Transverse colon (tissue), 4 donors: ENCODE measurements at regions not wholly inside any gene's neighbourhood (a gene's known extent, or its start where the extent isn't known, plus 50 kb on each side); places are given as distances from the start of the nearest gene placed in this dataset.

Experiments used
- DNase-seq: peaks from one replicate; pipeline ENCODE4 v3.0.0-alpha.2; 2019
- H3K27ac ChIP-seq, 4 donors: fragments of 200-600 bp; sonication (generic); 2 replicates each; pipeline ENCODE4 v1.5.1; 2016 to 2018; ENCODE audit warnings: inconsistent platforms in 4 of 4
- H3K27me3 ChIP-seq: fragments of 200-600 bp; sonication (generic); 2 replicates; pipeline ENCODE4 v1.5.1; 2017; ENCODE audit warnings: inconsistent platforms
- H3K36me3 ChIP-seq, 4 donors: fragments of 200-600 bp; sonication (generic); 2 replicates each; pipeline ENCODE4 v1.5.1; 2017 to 2019; ENCODE audit warnings: inconsistent platforms in 4 of 4
- H3K4me1 ChIP-seq, 4 donors: fragments of 200-600 bp; sonication (generic); 2 replicates each; pipeline ENCODE4 v1.5.1; 2017 to 2020; ENCODE audit warnings: inconsistent platforms in 4 of 4
- H3K4me3 ChIP-seq, 4 donors: fragments of 200-600 bp; sonication (generic); 1 replicate in 1 of 4; 2 replicates in 3 of 4; pipeline versions ENCODE4 v1.5.1 to v1.6.1; 2017 to 2019; ENCODE audit warnings: inconsistent platforms in 4 of 4
- H3K9me3 ChIP-seq, 2 donors: fragments of 200-600 bp; sonication (generic); 2 replicates each; pipeline ENCODE4 v1.5.1; 2017 to 2019; ENCODE audit warnings: inconsistent platforms in 2 of 2
- EP300 ChIP-seq: sonication (generic); formaldehyde crosslinking; IDR thresholded peaks from one replicate; pipeline ENCODE4 v1.6.1; 2017; ENCODE audit warnings: antibody characterized with exemption, low read depth
- POLR2A ChIP-seq: fragments of 450-650 bp; IDR thresholded peaks from one replicate; pipeline ENCODE4 v1.6.1; 2016; ENCODE audit warnings: antibody characterized with exemption, mild to moderate bottlenecking, moderate library complexity
- POLR2AphosphoS5 ChIP-seq, 3 donors: sonication (generic); formaldehyde crosslinking; IDR thresholded peaks; one replicate each; pipeline ENCODE4 v1.6.1; 2016; ENCODE audit warnings: antibody characterized with exemption in 3 of 3
- WGBS, 2 donors: methylation state at CpG; one replicate each; pipeline ENCODE4 v1.1.5; 2018; ENCODE audit warnings: low coverage in 1 of 2; 5-methylcytosine and 5-hydroxymethylcytosine counted together
- in situ Hi-C, 4 donors: fragments of 200-750 bp; cut with MboI; loops; one replicate each; pipeline versions ENCODE4 v1.15.0 to v1.15.1; 2017; ENCODE audit warnings: low sequenced_read_pairs in 3 of 4, low pct_ligation_motif_present in 1 of 4, low pct_unique_long_range_greater_than_20kb in 1 of 4
- intact Hi-C: fragments of 100-400 bp; cut with DNase I; formaldehyde crosslinking; loops from one replicate; pipeline ENCODE4 v1.15.1; 2023; ENCODE audit warnings: low total_unique reads
- TF ChIP-seq, protein P1 (sequence below), 5 experiments: fragments of 200-600 bp in 3 of 5; fragments of 450-650 bp in 2 of 5; sonication (generic) in 3 of 5; IDR thresholded peaks; 1 replicate in 2 of 5; 2 replicates in 3 of 5; pipeline ENCODE4 v1.5.1; 2016 to 2017; ENCODE audit warnings: antibody characterized with exemption in 5 of 5, inconsistent platforms in 3 of 5, mild to moderate bottlenecking in 2 of 5, moderate library complexity in 1 of 5

DNA sequence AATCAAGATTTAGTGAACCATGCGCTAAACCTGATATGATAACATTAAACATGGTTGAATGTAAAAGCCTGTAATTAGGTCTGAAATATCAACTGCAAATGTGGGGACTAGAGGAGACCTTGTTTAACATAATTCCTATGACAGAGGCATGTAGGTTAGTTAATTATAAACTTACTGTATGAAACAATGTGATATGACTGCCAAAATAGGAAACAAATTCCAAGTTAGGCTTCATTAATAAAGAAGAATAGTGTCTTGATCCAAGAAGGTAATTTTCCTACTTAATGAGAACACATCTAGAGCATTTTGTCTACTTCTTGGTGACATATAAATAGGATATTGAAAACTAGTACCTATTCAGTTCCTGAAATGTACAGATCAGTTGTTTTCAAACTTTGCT, 136.2 kb upstream of the TARS1 start:
- 98 to 100% methylated on average over 1 of the region's 1 CpG for WGBS, 2 donors
- Histone ChIP-seq H3K9me3 (no peaks in the 10 kb centered on the region), H3K4me3 (no peak overlapping the region), H3K27ac (peak overlapping the region in 2 of 4 donors; percentile 60 to 79), H3K27me3 (no peaks in the 10 kb centered on the region), H3K4me1 (peaks cover 13 to 57% (median 29%) of the 10 kb centered on the region in 4 donors), H3K36me3 (no peaks in the 10 kb centered on the region)
- TF ChIP-seq EP300 (no peak), POLR2AphosphoS5 (IDR thresholded peaks at IDR 0.05) (no peak), POLR2A (no peak)
- TF ChIP-seq, protein P1, sequence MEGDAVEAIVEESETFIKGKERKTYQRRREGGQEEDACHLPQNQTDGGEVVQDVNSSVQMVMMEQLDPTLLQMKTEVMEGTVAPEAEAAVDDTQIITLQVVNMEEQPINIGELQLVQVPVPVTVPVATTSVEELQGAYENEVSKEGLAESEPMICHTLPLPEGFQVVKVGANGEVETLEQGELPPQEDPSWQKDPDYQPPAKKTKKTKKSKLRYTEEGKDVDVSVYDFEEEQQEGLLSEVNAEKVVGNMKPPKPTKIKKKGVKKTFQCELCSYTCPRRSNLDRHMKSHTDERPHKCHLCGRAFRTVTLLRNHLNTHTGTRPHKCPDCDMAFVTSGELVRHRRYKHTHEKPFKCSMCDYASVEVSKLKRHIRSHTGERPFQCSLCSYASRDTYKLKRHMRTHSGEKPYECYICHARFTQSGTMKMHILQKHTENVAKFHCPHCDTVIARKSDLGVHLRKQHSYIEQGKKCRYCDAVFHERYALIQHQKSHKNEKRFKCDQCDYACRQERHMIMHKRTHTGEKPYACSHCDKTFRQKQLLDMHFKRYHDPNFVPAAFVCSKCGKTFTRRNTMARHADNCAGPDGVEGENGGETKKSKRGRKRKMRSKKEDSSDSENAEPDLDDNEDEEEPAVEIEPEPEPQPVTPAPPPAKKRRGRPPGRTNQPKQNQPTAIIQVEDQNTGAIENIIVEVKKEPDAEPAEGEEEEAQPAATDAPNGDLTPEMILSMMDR (IDR thresholded peaks at IDR 0.05): no peak
- DNase-seq: no peak
- intact Hi-C loops (loop anchor here (10.0 kb wide), 1 partner anchor 120 kb away; no protein-coding TSS in a partner anchor), in situ Hi-C loops (no loop called here)

DNA sequence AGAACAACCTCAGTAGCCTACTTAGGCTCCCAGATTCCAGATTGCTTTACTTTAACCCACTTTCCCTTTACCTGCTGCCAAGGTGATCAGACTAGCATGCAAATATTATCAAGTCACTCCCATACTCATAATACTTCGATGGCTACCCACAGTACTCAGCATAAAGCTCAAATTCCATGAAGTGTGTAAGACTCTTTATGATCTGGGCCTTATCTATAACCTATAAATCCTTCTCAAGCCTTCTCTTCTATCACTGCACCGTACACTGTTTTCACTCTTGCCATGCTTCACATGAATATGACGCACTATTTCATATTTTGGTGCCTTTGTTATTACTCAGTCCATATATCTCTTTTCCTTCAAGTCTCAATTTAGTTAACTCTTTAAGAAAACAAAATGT, 135.2 kb upstream of the TARS1 start:
- H3K27me3 ChIP-seq: no peaks in the 10 kb centered on the region
- 55 to 63% methylated on average over 3 of the region's 3 CpGs for WGBS, 2 donors
- no peak overlapping the region for H3K4me3 ChIP-seq
- intact Hi-C loops (loop anchor here (10.0 kb wide), 1 partner anchor 119 kb away; no protein-coding TSS in a partner anchor), in situ Hi-C loops (no loop called here)
- peaks cover 11 to 53% (median 30%) of the 10 kb centered on the region in 4 donors for H3K4me1 ChIP-seq
- DNase-seq: no peak
- H3K9me3 ChIP-seq: no peaks in the 10 kb centered on the region
- H3K36me3 ChIP-seq: no peaks in the 10 kb centered on the region
- TF ChIP-seq, protein P1 (IDR thresholded peaks at IDR 0.05): no peak
- TF ChIP-seq POLR2AphosphoS5 (IDR thresholded peaks at IDR 0.05) (no peak), EP300 (no peak), POLR2A (no peak)
- H3K27ac ChIP-seq: peak overlapping the region; percentile 44 to 79 (median 54)

DNA sequence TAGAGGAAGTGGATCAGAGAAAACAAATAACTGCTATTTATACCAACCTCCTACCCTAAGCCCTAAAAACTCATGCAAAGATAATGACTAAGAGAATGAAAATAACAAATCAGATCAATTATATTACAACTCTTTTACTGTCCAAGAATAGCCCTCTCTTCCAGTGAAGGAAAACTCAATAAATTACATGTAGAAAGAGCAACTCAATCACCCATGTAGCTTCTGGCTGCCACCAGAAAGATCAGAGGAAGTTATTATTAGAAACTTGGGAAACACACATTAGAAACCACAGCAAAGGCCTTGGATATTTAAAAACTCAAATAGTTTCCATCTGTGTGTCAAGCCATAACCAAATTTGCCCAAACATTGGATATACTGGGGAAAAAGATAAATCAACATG, 134.0 kb upstream of the TARS1 start:
- in situ Hi-C loops (no loop called here), intact Hi-C loops (loop anchor here (10.0 kb wide), 1 partner anchor 118 kb away; no protein-coding TSS in a partner anchor)
- peaks cover 11 to 52% (median 30%) of the 10 kb centered on the region in 4 donors for H3K4me1 ChIP-seq
- H3K27ac ChIP-seq: peak overlapping the region; percentile 20 to 79 (median 45)
- TF ChIP-seq, protein P1 (IDR thresholded peaks at IDR 0.05): no peak
- no peak for TF ChIP-seq EP300
- no peak for TF ChIP-seq POLR2AphosphoS5 (IDR thresholded peaks at IDR 0.05)
- TF ChIP-seq POLR2A: no peak
- no peak for DNase-seq
- H3K4me3 ChIP-seq: no peak overlapping the region
- no peaks in the 10 kb centered on the region for H3K27me3 ChIP-seq
- no peaks in the 10 kb centered on the region for H3K9me3 ChIP-seq
- no peaks in the 10 kb centered on the region for H3K36me3 ChIP-seq

DNA sequence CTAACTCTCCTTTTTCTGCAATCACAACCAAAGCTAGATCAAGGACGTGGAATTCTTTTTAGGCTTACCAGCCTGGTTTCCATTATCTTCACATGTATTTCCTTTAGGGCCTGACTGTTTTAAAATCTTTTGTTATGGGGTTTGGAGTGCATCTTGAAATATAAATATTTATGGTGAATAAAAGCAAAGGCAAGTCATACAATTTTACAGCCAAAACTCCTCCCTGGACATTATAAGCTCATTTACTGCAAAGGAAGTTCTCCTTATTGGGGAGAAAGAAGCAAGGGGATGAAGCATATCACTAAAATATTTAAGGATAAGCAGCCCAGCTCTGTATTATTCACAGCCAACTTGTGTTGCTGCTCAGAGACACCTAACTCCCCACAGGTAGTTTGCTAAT, 132.2 kb upstream of the TARS1 start:
- in situ Hi-C loops: no loop called here
- Histone ChIP-seq H3K27me3 (no peaks in the 10 kb centered on the region), H3K27ac (peak overlapping the region; percentile 63 to 80 (median 72)), H3K4me3 (no peak overlapping the region), H3K9me3 (no peaks in the 10 kb centered on the region), H3K4me1 (peaks cover 11 to 61% (median 30%) of the 10 kb centered on the region in 4 donors), H3K36me3 (no peaks in the 10 kb centered on the region)
- no peak for DNase-seq
- intact Hi-C loops: loop anchor here (10.0 kb wide), 1 partner anchor 116 kb away; no protein-coding TSS in a partner anchor
- 20 to 54% methylated on average over 1 of the region's 1 CpG for whole genome bisulfite sequencing, 2 donors
- no peak for TF ChIP-seq POLR2A
- no peak for TF ChIP-seq POLR2AphosphoS5 (IDR thresholded peaks at IDR 0.05)
- TF ChIP-seq, protein P1 (IDR thresholded peaks at IDR 0.05): no peak
- TF ChIP-seq EP300: no peak
